GM21529 (cell line): ENCODE measurements at regions not wholly inside any gene's neighbourhood (a gene's known extent, or its start where the extent isn't known, plus 50 kb on each side); places are given as distances from the start of the nearest gene placed in this dataset.
A peak's percentile ranks its signal among the peaks of the same experiment; 100 is the strongest.

ENCODE experiments used
- ATAC-seq: cut with Tn5 transposase; IDR thresholded peaks from one replicate; pipeline ENCODE4 v1.9.1; 2021; ENCODE audit not compliant: unreplicated experiment

GRCh38 chr2:12162269-12163247 is 416.1 kb downstream of the LPIN1 start:
- ATAC-seq, result no peak

GRCh38 chr2:12163866-12164265 is 417.4 kb downstream of the LPIN1 start:
- ATAC-seq, result no peak

GRCh38 chr2:12164689-12165088 is 418.3 kb downstream of the LPIN1 start:
- ATAC-seq, result no peak

- no peak for ATAC-seq
Observed at GRCh38 chr2:12167525-12168317, 421.3 kb downstream of the LPIN1 start.

DNA sequence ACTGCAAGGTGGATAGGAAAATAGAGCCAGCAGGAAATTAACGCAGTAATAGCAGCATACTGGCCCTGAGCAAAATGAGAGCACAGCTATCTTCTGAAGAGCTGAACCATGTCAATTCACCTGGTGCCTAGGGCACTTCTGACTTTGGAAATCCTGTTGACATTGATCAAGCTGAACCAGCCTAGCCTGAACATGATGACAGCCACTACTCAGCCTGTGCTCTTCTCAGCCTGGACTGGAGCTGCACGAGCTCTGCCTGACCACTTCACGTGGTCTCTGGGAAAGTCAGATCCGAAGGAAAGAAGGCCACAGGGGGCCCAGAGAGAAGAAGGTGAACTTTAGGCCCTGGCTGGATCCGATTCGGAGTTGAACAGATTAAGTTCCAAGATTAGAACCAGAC is 421.9 kb downstream of the LPIN1 start:
- ATAC-seq, result no peak

DNA sequence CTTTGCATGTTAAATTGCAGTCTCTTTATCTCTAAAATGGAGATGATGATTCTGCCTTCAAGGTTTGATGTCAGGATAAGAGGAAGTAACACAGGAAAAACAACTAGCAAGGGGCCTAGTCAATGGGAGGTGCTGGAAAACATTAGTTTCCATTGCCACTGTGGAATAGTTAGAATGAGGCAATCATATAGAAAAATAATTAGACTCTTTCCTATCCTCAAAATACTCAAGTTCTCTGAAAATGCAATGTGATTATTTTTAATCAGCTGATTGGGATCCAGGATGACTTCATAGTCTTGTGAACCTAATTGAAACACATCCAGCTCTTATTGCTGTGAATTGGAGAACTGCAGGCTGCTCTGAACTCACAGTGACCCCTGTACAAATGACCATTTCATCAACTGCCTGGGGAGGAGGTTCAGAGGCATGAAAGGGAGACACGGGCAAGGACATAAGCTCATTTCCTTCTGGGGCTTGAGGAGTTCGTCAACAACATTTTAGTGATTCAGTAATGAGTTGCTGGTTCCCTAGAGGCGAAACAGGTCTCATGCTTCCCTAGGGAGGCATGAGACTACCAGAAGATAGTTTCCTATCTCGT is 422.5 kb downstream of the LPIN1 start:
- peak; percentile 45 for ATAC-seq

DNA sequence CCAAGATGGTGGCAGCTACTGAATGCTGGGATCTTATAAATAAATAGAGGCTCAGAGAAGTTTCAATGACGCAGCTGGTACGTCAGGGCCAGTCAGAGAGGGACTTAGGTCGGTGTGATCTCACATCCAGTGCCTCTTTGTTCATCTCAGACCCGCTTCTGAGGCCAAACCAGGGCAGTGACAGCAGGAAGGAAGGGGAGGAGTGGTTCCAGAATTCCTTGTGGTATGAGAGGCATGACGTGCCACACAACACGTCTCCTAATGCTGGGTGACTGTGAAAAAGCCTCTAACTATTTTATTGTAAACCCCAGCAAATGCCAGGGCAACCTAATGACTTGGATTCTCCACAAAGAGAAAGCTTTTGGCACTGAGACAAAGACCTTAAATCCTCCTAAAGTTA is 423.3 kb downstream of the LPIN1 start:
- ATAC-seq, result no peak

GRCh38 chr2:12170121-12170520 is 423.7 kb downstream of the LPIN1 start:
- no peak for ATAC-seq

- no peak for ATAC-seq
Observed at GRCh38 chr2:12173271-12173942, 427.0 kb downstream of the LPIN1 start.

DNA sequence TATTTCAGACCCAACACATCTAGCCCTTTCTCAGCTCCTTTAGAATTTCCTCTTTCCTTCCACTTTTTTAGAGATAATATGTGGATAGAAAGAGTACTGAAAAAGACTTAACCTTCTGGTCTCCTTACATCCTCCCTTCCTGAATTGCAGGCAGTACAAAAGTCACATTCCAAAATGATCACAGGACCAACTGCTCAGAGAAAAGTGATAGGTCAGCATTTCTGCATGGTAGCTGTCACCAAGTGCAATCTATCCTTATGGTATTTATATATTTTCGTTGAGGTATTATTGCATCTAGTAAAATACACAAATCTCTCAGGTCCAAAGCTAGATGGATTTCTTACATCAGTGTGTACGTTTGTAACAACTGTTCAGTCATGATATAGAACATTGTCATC is 427.5 kb downstream of the LPIN1 start:
- no peak for ATAC-seq

GRCh38 chr2:12175323-12175722 is 428.9 kb downstream of the LPIN1 start:
- no peak for ATAC-seq

- ATAC-seq, result peak; percentile 86
Observed at GRCh38 chr2:12176623-12177454, 430.4 kb downstream of the LPIN1 start.

GRCh38 chr2:12177455-12178288 is 431.2 kb downstream of the LPIN1 start:
- peak; percentile 88 for ATAC-seq

DNA sequence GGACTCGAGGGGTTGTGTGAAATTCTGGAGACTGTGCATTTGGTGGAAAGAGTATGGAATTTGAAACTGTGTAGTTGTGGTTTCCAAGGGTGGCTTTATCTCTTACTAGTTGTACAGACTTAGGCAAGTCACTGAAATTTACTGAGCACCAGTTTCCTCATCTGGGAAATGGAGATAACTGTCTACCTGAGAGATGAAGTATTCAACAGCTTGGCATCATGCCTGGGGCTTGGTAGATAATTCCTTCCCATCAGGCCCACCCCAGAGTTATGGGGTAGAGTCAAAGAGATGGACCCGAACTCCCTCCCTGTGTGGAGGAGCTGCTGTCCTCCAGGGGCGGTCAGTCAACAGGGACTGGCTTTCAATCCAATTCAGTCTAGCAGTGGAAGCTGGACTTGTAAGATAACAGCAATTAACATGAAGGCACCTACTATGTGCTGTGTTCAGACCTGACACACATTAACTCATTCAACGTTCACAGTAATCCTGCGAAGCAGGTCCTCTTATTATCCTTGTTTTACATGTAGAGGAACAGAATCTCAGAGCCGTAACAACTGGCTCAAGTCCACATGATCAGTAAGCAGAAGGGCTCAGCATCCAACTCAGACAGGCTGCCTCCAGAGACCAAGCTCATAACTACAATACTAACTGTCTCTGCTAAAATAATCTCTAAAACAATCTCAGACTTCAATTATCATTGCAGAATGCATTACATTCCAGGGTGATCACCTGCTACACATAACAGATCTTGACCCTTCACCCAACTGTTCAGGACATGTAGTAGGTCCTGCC is 432.1 kb downstream of the LPIN1 start:
- no peak for ATAC-seq

DNA sequence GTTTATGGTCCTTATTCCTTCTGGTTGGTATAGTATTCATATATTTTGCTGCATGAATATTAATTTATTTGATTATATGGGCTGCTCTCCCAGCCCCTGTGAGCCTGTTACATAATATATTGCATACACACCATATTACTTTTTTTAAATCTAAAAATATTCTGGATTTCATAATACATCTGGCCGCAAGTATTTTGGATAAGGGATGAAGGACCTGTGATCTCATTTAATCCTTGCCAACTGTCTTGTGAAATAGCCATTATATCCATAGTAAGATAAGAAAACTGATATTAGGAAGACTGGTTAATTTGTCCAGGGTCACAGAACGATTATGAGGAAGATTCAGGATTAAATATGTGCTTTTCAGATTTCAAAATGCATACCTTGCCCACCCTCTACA is 433.6 kb downstream of the LPIN1 start:
- ATAC-seq, result no peak

- no peak for ATAC-seq
Observed at GRCh38 chr2:12183032-12183645, 436.7 kb downstream of the LPIN1 start.

DNA sequence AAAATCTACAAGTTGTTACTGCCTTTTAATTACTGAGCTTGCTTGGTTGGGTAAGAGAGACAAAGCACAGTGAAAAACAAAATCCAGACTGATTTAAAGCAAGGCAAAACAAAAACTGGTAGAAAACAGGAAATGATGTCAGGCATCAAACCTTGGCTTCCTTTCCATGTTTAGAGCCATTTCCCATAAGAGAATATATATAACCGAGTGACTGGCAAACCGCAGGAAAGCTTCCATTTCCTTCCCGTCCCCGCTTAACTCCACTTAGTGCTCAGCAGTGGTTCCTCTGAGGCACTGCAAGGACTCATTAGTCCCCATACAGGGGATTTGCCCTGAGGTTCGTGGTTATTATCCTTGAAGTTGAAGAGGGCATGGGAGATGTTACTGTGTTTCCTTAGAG is 446.3 kb downstream of the LPIN1 start:
- ATAC-seq, result no peak

- ATAC-seq, result no peak
Observed at GRCh38 chr2:12194968-12195367, 448.5 kb downstream of the LPIN1 start.
